Effector memory CD4-positive, alpha-beta T cell (primary cell): ENCODE measurements at regions not wholly inside any gene's neighbourhood (a gene's known extent, or its start where the extent isn't known, plus 50 kb on each side); places are given as distances from the start of the nearest gene placed in this dataset.

Experiments
- DNase-seq, 3 donors: peaks; one replicate each; pipeline ENCODE4 v3.0.0-alpha.2; 2020
- H3K27ac ChIP-seq: 2 replicates; pipeline ENCODE4 v1.7.0; 2013; ENCODE audit warnings: mild to moderate bottlenecking, low read length, moderate library complexity; ENCODE audit not compliant: insufficient read depth, poor library complexity, severe bottlenecking
- H3K27me3 ChIP-seq: replicated peaks from 2 replicates; pipeline ENCODE4 v1.7.0; 2013; ENCODE audit warnings: mild to moderate bottlenecking, low read length; ENCODE audit not compliant: insufficient read depth, control insufficient read depth, poor library complexity, severe bottlenecking
- H3K36me3 ChIP-seq: 2 replicates; pipeline ENCODE4 v1.7.0; 2013; ENCODE audit warnings: mild to moderate bottlenecking, low read length, moderate library complexity; ENCODE audit not compliant: control insufficient read depth, insufficient read depth
- H3K4me1 ChIP-seq: 2 replicates; pipeline ENCODE4 v1.7.0; 2013; ENCODE audit warnings: low read length, mild to moderate bottlenecking; ENCODE audit not compliant: control insufficient read depth, insufficient read depth, poor library complexity, severe bottlenecking
- H3K4me3 ChIP-seq: 2 replicates; pipeline ENCODE4 v1.7.0; 2013; ENCODE audit warnings: low read length, low read depth, mild to moderate bottlenecking; ENCODE audit not compliant: insufficient read depth, poor library complexity, severe bottlenecking
- H3K9me3 ChIP-seq: 2 replicates; pipeline ENCODE4 v1.7.0; 2013; ENCODE audit warnings: mild to moderate bottlenecking, low read length, moderate library complexity; ENCODE audit not compliant: control insufficient read depth

- H3K27me3 ChIP-seq, result no peaks in the 10 kb centered on the region
- H3K4me3 ChIP-seq, result no peak overlapping the region
- DNase-seq, result no peak
- no peaks in the 10 kb centered on the region for H3K36me3 ChIP-seq
- peaks cover 6% of the 10 kb centered on the region for H3K4me1 ChIP-seq
- no peak overlapping the region for H3K27ac ChIP-seq
- H3K9me3 ChIP-seq, result no peaks in the 10 kb centered on the region
Measured at GRCh38 chr2:84273406-84273805, 185.7 kb downstream of the SUCLG1 start.

- H3K27ac ChIP-seq, result no peak overlapping the region
- no peaks in the 10 kb centered on the region for H3K36me3 ChIP-seq
- no peaks in the 10 kb centered on the region for H3K9me3 ChIP-seq
- H3K4me3 ChIP-seq, result no peak overlapping the region
- no peak for DNase-seq
- H3K27me3 ChIP-seq, result no peaks in the 10 kb centered on the region
- H3K4me1 ChIP-seq, result peaks cover 6% of the 10 kb centered on the region
Measured at GRCh38 chr2:84271977-84272376, 187.1 kb downstream of the SUCLG1 start.

GRCh38 chr2:84257831-84258230 lies 201.2 kb downstream of the SUCLG1 start:
- H3K36me3 ChIP-seq, result no peaks in the 10 kb centered on the region
- no peak overlapping the region for H3K27ac ChIP-seq
- no peak overlapping the region for H3K4me3 ChIP-seq
- DNase-seq, result no peak
- no peaks in the 10 kb centered on the region for H3K27me3 ChIP-seq
- H3K4me1 ChIP-seq, result no peaks in the 10 kb centered on the region
- H3K9me3 ChIP-seq, result no peaks in the 10 kb centered on the region

DNA sequence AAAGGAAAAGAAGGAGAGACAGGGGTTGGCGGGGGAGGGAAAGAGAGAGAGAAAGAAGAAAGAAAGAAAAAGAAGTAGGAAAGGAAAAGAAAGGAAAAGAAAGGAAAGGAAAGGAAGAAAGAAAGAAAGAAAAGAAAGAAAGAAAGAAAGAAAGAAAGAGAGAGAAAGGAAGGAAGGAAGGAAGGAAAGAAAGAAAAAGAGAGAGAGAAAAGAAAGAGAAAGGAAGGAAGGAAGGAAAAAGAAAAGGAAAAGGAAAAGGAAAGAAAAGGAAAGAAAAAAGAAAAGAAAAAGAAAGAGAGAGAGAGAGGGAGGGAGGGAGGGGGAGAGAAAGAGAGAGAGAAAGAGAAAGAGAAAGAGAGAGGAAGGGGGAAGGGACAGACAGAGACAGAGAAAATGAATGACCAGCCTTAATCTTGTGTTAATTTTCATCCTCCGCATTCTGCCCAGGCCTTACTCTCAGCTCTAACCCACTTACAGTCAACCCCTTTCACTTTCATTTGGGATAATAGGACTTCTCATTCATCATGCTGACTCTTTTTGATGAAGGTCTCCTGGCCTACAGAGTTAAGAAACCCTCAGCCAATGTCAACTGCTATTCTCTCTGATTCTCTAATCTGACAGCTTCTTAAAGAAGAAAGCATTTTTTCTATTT lies 207.3 kb downstream of the SUCLG1 start:
- Histone ChIP-seq H3K9me3 (no peaks in the 10 kb centered on the region), H3K27me3 (no peaks in the 10 kb centered on the region), H3K27ac (no peak overlapping the region), H3K4me3 (no peak overlapping the region), H3K36me3 (no peaks in the 10 kb centered on the region), H3K4me1 (no peaks in the 10 kb centered on the region)
- DNase-seq, result no peak

GRCh38 chr2:84249140-84249539 lies 209.9 kb downstream of the SUCLG1 start:
- H3K9me3 ChIP-seq, result no peaks in the 10 kb centered on the region
- no peak overlapping the region for H3K27ac ChIP-seq
- no peaks in the 10 kb centered on the region for H3K27me3 ChIP-seq
- no peak overlapping the region for H3K4me3 ChIP-seq
- H3K4me1 ChIP-seq, result no peaks in the 10 kb centered on the region
- DNase-seq, result no peak
- no peaks in the 10 kb centered on the region for H3K36me3 ChIP-seq

DNA sequence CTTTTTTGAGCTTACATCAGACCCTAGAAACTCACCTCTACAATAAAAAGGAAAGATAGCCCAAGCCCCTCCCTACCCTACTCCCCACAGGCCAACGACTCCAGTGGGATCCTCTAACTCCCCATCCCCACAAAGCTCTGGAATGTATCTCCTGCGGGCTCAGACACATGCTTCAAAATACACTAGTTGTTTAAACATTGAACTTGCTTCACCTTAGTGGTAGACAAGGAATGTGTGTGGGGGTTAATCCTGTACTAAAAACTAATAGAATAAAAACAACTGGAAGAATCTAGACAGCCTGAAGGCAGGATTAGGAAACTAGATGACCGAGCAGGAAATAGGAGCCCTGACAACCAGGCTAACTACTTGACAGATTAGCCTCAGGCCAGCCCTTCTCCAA lies 211.5 kb downstream of the SUCLG1 start:
- Histone ChIP-seq H3K27me3 (no peaks in the 10 kb centered on the region), H3K9me3 (no peaks in the 10 kb centered on the region), H3K36me3 (no peaks in the 10 kb centered on the region), H3K4me1 (no peaks in the 10 kb centered on the region), H3K27ac (no peak overlapping the region), H3K4me3 (no peak overlapping the region)
- no peak for DNase-seq

DNA sequence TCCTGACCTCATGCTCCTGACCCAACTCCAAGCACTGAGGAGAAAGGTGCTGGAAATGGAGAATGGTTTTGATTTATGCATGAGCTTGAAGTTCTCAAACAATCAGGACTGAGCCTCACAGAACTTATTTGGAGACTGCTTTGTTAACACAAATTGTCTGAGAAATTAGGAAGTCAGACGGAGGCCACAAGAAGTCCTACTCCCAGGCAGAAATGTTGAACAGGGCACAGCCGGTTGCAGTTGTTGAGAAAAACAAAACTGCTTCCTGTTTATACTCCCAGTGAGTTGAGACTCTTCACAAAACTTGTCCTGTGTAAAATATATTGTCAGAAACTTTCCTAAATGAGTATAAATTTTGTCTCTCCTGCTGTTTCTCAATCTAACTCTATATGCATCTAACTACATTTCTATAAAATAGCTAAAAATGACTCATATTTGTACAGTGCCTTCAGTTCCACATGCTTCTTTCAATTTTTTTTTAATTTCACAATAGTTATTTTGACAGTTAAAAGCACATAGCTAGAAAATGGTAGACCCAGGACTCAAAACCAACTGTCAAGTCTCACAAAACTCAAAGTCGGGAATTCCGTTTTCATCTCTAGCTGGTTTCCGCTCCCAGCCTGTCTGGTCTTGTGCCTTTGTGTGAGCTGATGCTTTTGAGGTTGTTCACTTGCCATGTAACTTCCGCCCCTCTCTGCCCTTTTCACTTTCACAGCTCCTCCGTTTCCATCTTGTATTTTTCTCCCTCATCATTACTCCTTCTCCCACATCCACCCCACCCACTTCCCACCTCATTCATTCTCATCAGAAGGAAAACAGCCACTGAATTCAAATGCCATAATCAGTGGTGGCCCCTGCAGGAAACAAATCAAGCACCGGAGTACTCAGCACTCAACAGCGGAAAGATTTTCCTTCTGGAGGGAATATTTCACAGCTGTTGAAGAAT lies 215.0 kb downstream of the SUCLG1 start:
- DNase-seq, result no peak
- no peaks in the 10 kb centered on the region for H3K27me3 ChIP-seq
- H3K4me3 ChIP-seq, result no peak overlapping the region
- no peak overlapping the region for H3K27ac ChIP-seq
- no peaks in the 10 kb centered on the region for H3K36me3 ChIP-seq
- H3K4me1 ChIP-seq, result no peaks in the 10 kb centered on the region
- H3K9me3 ChIP-seq, result no peaks in the 10 kb centered on the region

DNA sequence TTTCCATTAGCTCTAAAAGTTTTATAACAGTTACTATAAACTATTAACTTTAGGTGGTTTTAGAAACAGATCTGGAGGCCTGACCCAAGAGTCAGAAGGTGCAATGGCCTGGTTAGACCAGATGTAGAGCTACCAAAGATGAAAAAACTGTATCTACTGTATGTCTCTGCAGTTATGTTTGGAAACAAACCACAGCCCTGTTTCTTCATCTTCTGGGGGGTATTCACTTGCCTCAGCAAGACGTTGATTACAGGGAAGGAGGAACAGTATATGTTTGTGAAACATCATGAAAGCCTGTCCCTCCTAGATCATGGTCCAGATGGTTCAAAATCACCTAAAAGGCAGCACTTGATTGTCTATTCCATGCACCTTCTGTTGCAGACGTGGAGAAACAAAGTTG lies 220.2 kb downstream of the SUCLG1 start:
- H3K4me1 ChIP-seq, result no peaks in the 10 kb centered on the region
- H3K4me3 ChIP-seq, result no peak overlapping the region
- no peak overlapping the region for H3K27ac ChIP-seq
- no peaks in the 10 kb centered on the region for H3K36me3 ChIP-seq
- H3K27me3 ChIP-seq, result no peaks in the 10 kb centered on the region
- no peak for DNase-seq
- no peaks in the 10 kb centered on the region for H3K9me3 ChIP-seq

DNA sequence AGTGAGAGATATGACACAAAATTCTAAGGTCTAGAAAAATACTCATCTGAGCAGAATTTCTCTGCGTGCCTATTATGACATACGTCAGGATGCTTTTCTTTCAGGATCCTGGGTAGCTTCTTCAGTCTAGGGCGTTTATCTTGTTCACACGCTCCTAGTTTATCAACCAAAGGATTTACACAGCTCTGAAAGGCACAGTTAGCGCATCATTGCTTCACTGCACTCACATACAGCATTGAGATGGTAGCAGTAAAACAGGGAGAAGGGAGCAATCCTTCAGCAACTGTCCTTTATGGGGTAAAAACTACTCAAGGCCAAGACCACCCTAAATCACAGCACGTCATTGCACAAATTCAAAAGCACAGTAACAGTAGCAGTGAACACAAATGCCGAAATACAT lies 222.8 kb downstream of the SUCLG1 start:
- H3K27me3 ChIP-seq, result no peaks in the 10 kb centered on the region
- no peak overlapping the region for H3K4me3 ChIP-seq
- no peak overlapping the region for H3K27ac ChIP-seq
- DNase-seq, result no peak
- H3K36me3 ChIP-seq, result no peaks in the 10 kb centered on the region
- H3K4me1 ChIP-seq, result no peaks in the 10 kb centered on the region
- no peaks in the 10 kb centered on the region for H3K9me3 ChIP-seq

DNA sequence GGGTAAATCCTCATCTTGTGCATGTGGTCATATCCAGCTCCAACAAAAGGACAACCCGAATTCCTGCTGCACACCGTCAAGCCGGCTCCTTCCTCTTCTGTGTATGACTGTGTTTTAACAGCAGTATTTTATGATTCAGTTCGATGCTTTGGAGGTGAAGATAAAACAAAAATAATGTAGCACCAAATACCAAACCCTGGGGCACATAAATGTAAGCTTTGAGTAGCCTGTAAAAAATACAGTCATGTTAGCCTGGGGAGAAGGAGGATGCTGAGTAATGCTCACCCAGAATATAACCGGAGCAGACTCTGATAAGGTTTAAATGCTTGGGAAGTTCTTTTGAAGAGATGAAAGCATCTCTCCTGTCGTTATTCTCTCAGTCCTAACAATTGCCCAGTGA lies 225.0 kb downstream of the SUCLG1 start:
- Histone ChIP-seq H3K4me1 (no peaks in the 10 kb centered on the region), H3K27ac (no peak overlapping the region), H3K36me3 (no peaks in the 10 kb centered on the region), H3K9me3 (no peaks in the 10 kb centered on the region), H3K4me3 (no peak overlapping the region), H3K27me3 (no peaks in the 10 kb centered on the region)
- DNase-seq, result no peak
